Activated CD8-positive, alpha-beta T cell treated with anti-CD3 and anti-CD28 coated beads for 36 hours (primary cell): ENCODE measurements at regions not wholly inside any gene's neighbourhood (a gene's known extent, or its start where the extent isn't known, plus 50 kb on each side); places are given as distances from the start of the nearest gene placed in this dataset.

ENCODE experiments used
- ATAC-seq: fragments of 200-7000 bp; cut with Tn5 transposase; one replicate; pipeline ENCODE4 v1.10.0; 2021; ENCODE audit warnings: mild to moderate bottlenecking, moderate library complexity
- CTCF ChIA-PET: fragments of 350-600 bp; sonication (Branson Sonifier 250); formaldehyde crosslinking; loops from one replicate; lab custom pipeline; 2021; ENCODE audit warnings: antibody characterized with exemption; lab: Charles Lee
- POLR2A ChIA-PET: fragments of 350-600 bp; sonication (Branson Sonifier 250); formaldehyde crosslinking; loops from one replicate; lab custom pipeline; 2021; ENCODE audit warnings: antibody characterized with exemption; lab: Charles Lee
- DNase-seq: peaks from one replicate; pipeline ENCODE4 v3.0.0-alpha.2; 2020
- H3K27ac Mint-ChIP-seq: one replicate; pipeline ENCODE4 v1.8.0; 2021; ENCODE audit warnings: mild to moderate bottlenecking, mixed read lengths
- H3K27me3 Mint-ChIP-seq: one replicate; pipeline ENCODE4 v1.8.0; 2021; ENCODE audit warnings: mixed read lengths
- H3K36me3 Mint-ChIP-seq: one replicate; pipeline ENCODE4 v1.8.0; 2021; ENCODE audit warnings: low read depth, mixed read lengths
- H3K4me1 Mint-ChIP-seq: one replicate; pipeline ENCODE4 v1.8.0; 2021; ENCODE audit warnings: low read depth, mixed read lengths
- H3K4me3 Mint-ChIP-seq: one replicate; pipeline ENCODE4 v1.8.0; 2021; ENCODE audit warnings: mild to moderate bottlenecking, moderate library complexity, mixed read lengths
- H3K9me3 Mint-ChIP-seq: one replicate; pipeline ENCODE4 v1.8.0; 2021; ENCODE audit warnings: mixed read lengths
- intact Hi-C: fragments of 100-400 bp; cut with micrococcal nuclease; formaldehyde crosslinking; loops from one replicate; pipeline ENCODE4 v1.10.0; 2022
- TF ChIP-seq, protein P1 (sequence below): fragments of 200-600 bp; IDR thresholded peaks from one replicate; pipeline ENCODE4 v1.8.0; 2022; ENCODE audit warnings: antibody characterized with exemption, mild to moderate bottlenecking

DNA sequence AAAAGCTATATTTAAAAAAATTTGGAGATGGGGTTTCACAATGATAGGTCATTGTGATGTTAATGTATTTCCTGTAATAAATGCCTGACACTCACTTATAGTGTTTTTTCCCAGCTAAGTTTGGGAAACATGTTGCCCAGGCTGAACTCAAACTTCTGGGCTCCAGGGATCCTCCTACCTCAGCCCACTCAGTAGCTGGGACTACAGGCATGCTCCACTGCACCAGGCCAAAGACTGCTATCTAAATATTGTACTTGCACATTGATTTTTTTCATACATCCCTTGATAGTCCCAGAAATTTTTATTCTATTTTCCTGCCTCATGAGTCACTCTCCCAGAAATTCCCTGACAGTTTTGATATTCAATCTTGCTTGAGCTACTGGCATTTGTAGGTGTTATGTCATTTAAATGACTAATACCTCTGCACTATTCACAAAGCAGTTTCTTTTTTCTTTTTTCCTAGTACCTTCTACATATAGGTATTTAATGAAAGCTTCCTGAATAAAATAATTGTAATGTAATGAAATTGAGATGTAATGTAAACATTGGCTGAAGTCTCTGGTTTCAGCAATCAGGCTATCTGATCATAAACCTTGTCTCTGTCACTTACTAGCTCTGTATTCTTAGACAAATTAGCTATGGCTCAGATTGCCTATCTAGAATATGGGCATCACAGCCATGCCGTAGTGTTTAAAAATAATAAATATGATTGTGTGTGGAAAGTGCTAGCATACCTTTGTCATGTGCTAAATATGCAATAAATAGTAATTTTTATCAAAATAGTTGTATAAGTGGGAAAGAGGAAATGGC lies 1973.0 kb upstream of the AGA start:
- TF ChIP-seq, protein P1, sequence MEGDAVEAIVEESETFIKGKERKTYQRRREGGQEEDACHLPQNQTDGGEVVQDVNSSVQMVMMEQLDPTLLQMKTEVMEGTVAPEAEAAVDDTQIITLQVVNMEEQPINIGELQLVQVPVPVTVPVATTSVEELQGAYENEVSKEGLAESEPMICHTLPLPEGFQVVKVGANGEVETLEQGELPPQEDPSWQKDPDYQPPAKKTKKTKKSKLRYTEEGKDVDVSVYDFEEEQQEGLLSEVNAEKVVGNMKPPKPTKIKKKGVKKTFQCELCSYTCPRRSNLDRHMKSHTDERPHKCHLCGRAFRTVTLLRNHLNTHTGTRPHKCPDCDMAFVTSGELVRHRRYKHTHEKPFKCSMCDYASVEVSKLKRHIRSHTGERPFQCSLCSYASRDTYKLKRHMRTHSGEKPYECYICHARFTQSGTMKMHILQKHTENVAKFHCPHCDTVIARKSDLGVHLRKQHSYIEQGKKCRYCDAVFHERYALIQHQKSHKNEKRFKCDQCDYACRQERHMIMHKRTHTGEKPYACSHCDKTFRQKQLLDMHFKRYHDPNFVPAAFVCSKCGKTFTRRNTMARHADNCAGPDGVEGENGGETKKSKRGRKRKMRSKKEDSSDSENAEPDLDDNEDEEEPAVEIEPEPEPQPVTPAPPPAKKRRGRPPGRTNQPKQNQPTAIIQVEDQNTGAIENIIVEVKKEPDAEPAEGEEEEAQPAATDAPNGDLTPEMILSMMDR = no peak
- no peak for ATAC-seq
- intact Hi-C loops = no loop called here
- Mint-ChIP-seq H3K4me1 (no peaks in the 10 kb centered on the region), H3K36me3 (no peaks in the 10 kb centered on the region), H3K4me3 (no peak overlapping the region), H3K27ac (no peak overlapping the region), H3K9me3 (peaks cover 7% of the 10 kb centered on the region), H3K27me3 (no peaks in the 10 kb centered on the region)
- DNase-seq = no peak
- ChIA-PET POLR2A (no interaction called here), CTCF (no interaction called here)

DNA sequence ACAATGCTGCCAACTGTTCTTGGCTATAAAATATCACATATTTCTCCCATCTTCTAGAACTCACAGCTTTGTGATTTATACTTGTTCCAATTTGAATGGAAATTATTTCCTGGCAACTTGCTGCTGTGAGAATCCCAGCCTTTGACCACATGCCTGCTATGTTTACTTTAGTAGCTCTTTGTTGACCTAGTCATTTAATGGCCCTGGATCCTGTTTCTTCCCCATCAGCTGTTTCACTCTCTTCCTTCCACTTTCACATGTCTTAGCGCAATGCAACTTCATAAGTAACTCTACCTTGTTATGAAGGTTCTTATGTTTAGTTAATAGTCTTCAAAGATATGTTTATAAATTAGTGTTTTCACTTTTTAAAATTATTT lies 1973.6 kb upstream of the AGA start:
- TF ChIP-seq, protein P1 = no peak
- ATAC-seq = no peak
- intact Hi-C loops = no loop called here
- no peaks in the 10 kb centered on the region for H3K27me3 Mint-ChIP-seq
- H3K27ac Mint-ChIP-seq = no peak overlapping the region
- peaks cover 7% of the 10 kb centered on the region for H3K9me3 Mint-ChIP-seq
- no peaks in the 10 kb centered on the region for H3K36me3 Mint-ChIP-seq
- H3K4me3 Mint-ChIP-seq = no peak overlapping the region
- no peaks in the 10 kb centered on the region for H3K4me1 Mint-ChIP-seq
- CTCF ChIA-PET = no interaction called here
- no peak for DNase-seq
- POLR2A ChIA-PET = no interaction called here

DNA sequence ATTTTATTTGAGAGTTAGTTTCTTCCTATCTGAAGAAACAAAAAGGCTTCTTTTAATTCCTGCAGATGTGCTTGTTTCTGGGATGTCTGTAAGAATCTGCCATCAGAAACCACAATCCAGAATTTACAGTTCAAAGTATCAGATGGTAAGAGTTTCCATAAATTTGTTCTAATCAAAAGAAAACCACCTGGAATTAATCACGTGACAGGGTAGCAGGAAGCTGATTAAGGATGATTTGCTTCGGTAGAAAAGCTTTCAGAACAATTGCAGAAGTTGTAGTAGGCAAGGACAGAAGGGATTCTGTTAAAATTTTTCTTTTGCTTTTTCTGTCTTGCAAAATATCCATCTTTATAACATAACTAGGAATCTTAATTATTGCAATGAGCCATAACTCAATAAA lies 1975.1 kb upstream of the AGA start:
- ChIA-PET CTCF (no interaction called here), POLR2A (no interaction called here)
- TF ChIP-seq, protein P1 = no peak
- H3K4me1 Mint-ChIP-seq = no peaks in the 10 kb centered on the region
- no peak overlapping the region for H3K4me3 Mint-ChIP-seq
- ATAC-seq (no peak), DNase-seq (no peak)
- intact Hi-C loops = no loop called here
- no peaks in the 10 kb centered on the region for H3K27me3 Mint-ChIP-seq
- H3K36me3 Mint-ChIP-seq = no peaks in the 10 kb centered on the region
- peaks cover 7% of the 10 kb centered on the region for H3K9me3 Mint-ChIP-seq
- no peak overlapping the region for H3K27ac Mint-ChIP-seq

DNA sequence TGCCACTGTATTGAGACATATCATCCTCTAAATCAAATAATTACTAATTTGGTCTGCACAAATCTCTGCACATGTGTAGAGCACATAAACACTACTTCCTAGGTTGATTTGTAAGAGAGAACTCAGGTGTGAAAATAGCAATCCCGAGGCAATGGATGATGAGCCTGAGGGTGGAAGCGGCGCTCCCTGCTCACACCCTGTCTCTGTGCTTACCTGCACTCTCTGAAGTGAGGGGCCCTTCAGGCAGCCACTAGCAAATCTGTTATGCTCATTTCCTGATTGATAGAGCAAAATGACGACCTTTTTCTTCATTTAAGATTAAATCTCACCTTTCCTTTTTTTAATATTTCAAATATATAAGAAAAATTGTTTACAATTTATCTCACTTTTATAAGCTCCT lies 1995.7 kb upstream of the AGA start:
- Mint-ChIP-seq H3K36me3 (no peaks in the 10 kb centered on the region), H3K9me3 (peaks cover 10% of the 10 kb centered on the region), H3K4me3 (no peak overlapping the region), H3K27ac (no peak overlapping the region), H3K4me1 (no peaks in the 10 kb centered on the region), H3K27me3 (no peaks in the 10 kb centered on the region)
- intact Hi-C loops = no loop called here
- ATAC-seq = no peak
- POLR2A ChIA-PET = no interaction called here
- CTCF ChIA-PET = no interaction called here
- TF ChIP-seq, protein P1 = no peak
- no peak for DNase-seq

DNA sequence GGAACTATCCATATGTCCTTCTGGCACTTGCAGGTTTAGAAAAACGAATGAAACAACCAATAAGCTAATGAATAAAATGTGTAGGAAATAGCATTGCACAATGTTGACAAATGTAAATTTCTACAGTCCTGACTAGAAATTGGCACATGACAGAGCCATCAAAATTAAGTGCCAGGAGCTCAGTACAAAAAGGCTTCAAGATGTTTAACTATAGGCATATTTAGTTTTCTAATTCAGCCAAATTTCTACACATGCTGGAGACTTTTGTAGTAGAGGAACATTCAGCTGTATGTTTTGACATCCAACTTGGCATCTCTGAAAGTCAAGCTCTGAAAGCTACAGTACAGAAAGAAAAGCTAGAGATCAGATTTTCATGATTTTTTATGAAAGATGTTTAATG lies 1999.4 kb upstream of the AGA start:
- CTCF ChIA-PET = no interaction called here
- intact Hi-C loops = no loop called here
- no peak overlapping the region for H3K27ac Mint-ChIP-seq
- H3K4me3 Mint-ChIP-seq = no peak overlapping the region
- no peaks in the 10 kb centered on the region for H3K27me3 Mint-ChIP-seq
- TF ChIP-seq, protein P1 = no peak
- DNase-seq (no peak), ATAC-seq (no peak)
- POLR2A ChIA-PET = no interaction called here
- H3K9me3 Mint-ChIP-seq = peaks cover 15% of the 10 kb centered on the region
- no peaks in the 10 kb centered on the region for H3K36me3 Mint-ChIP-seq
- H3K4me1 Mint-ChIP-seq = no peaks in the 10 kb centered on the region
